Neural progenitor cell (in vitro differentiated cells): ENCODE measurements at regions not wholly inside any gene's neighbourhood (a gene's known extent, or its start where the extent isn't known, plus 50 kb on each side); places are given as distances from the start of the nearest gene placed in this dataset.

Source experiments
- DNase-seq: peaks from one replicate; pipeline ENCODE4 v3.0.0-alpha.2; 2016; ENCODE audit warnings: low spot score
- H2AFZ ChIP-seq: fragments of 200-600 bp; sonication (generic); replicated peaks from 2 replicates; pipeline ENCODE4 v1.6.1; 2016; ENCODE audit warnings: antibody characterized with exemption
- H3F3A ChIP-seq: fragments of 200-600 bp; sonication (generic); 2 replicates; pipeline ENCODE4 v1.6.1; 2016; ENCODE audit warnings: antibody characterized with exemption, low read depth
- H3K27ac ChIP-seq: fragments of 200-600 bp; sonication (generic); 2 replicates; pipeline ENCODE4 v1.5.1; 2016; ENCODE audit warnings: mild to moderate bottlenecking
- H3K27me3 ChIP-seq: fragments of 200-600 bp; sonication (generic); 2 replicates; pipeline ENCODE4 v1.6.1; 2016; ENCODE audit warnings: mild to moderate bottlenecking, moderate library complexity
- H3K36me3 ChIP-seq: fragments of 200-600 bp; sonication (generic); 2 replicates; pipeline ENCODE4 v1.5.1; 2016
- H3K4me1 ChIP-seq: fragments of 200-600 bp; sonication (generic); 2 replicates; pipeline ENCODE4 v1.6.1; 2016; ENCODE audit warnings: mixed run types
- H3K4me2 ChIP-seq: fragments of 200-600 bp; sonication (generic); 2 replicates; pipeline ENCODE4 v1.6.1; 2016
- H3K4me3 ChIP-seq: fragments of 200-600 bp; sonication (generic); 2 replicates; pipeline ENCODE4 v1.5.1; 2016
- H3K79me2 ChIP-seq: fragments of 200-600 bp; sonication (generic); 2 replicates; pipeline ENCODE4 v1.6.1; 2016; ENCODE audit warnings: low read depth
- H3K9ac ChIP-seq: fragments of 200-600 bp; sonication (generic); 2 replicates; pipeline ENCODE4 v1.6.1; 2016
- H3K9me3 ChIP-seq: fragments of 200-600 bp; sonication (generic); 2 replicates; pipeline ENCODE4 v1.5.1; 2016; ENCODE audit warnings: low read depth
- H4K20me1 ChIP-seq: fragments of 200-600 bp; sonication (generic); 2 replicates; pipeline ENCODE4 v1.6.1; 2016; ENCODE audit warnings: low read depth
- H3K27ac Mint-ChIP-seq: 3 replicates; pipeline ENCODE4 v1.8.0; 2021; ENCODE audit warnings: mixed read lengths
- H3K27me3 Mint-ChIP-seq: 2 replicates; pipeline ENCODE4 v1.8.0; 2022; ENCODE audit warnings: low read depth, mild to moderate bottlenecking, inconsistent platforms, moderate library complexity, mixed read lengths; ENCODE audit not compliant: insufficient read depth
- H3K36me3 Mint-ChIP-seq: 3 replicates; pipeline ENCODE4 v1.8.0; 2021; ENCODE audit warnings: mixed read lengths
- H3K4me1 Mint-ChIP-seq: 3 replicates; pipeline ENCODE4 v1.8.0; 2021; ENCODE audit warnings: mixed read lengths
- H3K4me3 Mint-ChIP-seq: 3 replicates; pipeline ENCODE4 v1.8.0; 2021; ENCODE audit warnings: mild to moderate bottlenecking, moderate library complexity, mixed read lengths
- H3K9me3 Mint-ChIP-seq: 3 replicates; pipeline ENCODE4 v1.8.0; 2020; ENCODE audit warnings: mixed read lengths
- CTCF ChIP-seq: fragments of 200-600 bp; sonication (generic); IDR thresholded peaks from 2 replicates; pipeline ENCODE4 v1.5.1; 2017; ENCODE audit warnings: antibody characterized with exemption, mild to moderate bottlenecking
- EZH2 ChIP-seq: fragments of 200-600 bp; sonication (generic); IDR thresholded peaks from 2 replicates; pipeline ENCODE4 v1.6.1; 2017; ENCODE audit warnings: antibody characterized with exemption, mild to moderate bottlenecking, moderate library complexity
- EZH2phosphoT487 ChIP-seq: fragments of 200-600 bp; sonication (generic); IDR thresholded peaks from 2 replicates; pipeline ENCODE4 v1.6.1; 2017; ENCODE audit warnings: antibody characterized with exemption

DNA sequence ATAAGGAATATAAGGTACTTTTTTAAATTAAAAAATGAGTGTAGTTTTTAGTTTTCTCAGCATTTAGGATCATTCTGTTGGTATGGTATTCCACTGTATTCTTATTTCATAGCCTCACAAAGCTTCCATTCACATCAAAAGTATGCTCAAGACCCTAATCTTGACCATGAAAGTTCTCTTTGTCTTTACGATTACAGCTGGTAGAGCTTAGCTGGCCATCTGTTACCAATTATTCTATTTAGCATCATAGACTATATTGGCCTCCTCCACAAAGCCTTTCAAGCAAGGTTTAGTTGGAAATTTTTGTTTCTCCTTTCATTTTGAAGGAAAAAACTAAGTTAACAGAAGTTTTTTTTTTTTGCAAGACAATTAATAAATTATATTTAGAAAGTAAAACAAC lies 245.1 kb downstream of the KCTD12 start:
- H3K36me3 ChIP-seq, result no peaks in the 10 kb centered on the region
- no peaks in the 10 kb centered on the region for H3K4me1 ChIP-seq
- no peak overlapping the region for H3K27ac ChIP-seq
- no peaks in the 10 kb centered on the region for H3K9me3 ChIP-seq
- no peak for DNase-seq
- TF ChIP-seq EZH2 (no peak), CTCF (no peak), EZH2phosphoT487 (no peak)
- Mint-ChIP-seq H3K36me3 (no peaks in the 10 kb centered on the region), H3K27me3 (no peaks in the 10 kb centered on the region), H3K9me3 (no peaks in the 10 kb centered on the region), H3K4me1 (peaks cover 7% of the 10 kb centered on the region), H3K27ac (no peak overlapping the region), H3K4me3 (no peak overlapping the region)
- no peak overlapping the region for H3K4me2 ChIP-seq
- H3K9ac ChIP-seq, result no peak overlapping the region
- H4K20me1 ChIP-seq, result no peaks in the 10 kb centered on the region
- no peak overlapping the region for H2AFZ ChIP-seq
- H3K4me3 ChIP-seq, result no peak overlapping the region
- H3K27me3 ChIP-seq, result no peaks in the 10 kb centered on the region
- H3K79me2 ChIP-seq, result no peaks in the 10 kb centered on the region
- no peaks in the 10 kb centered on the region for H3F3A ChIP-seq

DNA sequence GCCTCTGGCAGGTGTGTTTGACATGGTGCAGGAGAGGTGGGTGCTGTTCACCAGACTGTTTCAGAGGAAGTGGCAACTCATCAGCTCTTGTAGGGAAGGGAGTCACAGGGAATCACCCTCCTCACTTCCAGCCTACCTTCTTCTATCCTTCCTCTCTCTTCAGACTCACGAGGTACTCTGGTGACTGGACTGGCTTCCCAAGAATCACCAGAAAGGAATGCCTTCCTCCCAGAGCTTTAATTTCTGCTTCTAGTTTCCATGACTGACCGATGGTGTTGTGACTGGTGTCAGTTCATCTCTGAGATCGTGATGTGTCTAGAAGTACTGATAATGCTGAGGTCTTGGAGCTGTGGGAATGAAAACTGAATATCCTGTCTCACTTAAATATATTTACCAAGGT lies 247.3 kb downstream of the KCTD12 start:
- Histone ChIP-seq H3F3A (no peaks in the 10 kb centered on the region), H3K79me2 (no peaks in the 10 kb centered on the region), H3K27ac (no peak overlapping the region), H4K20me1 (no peaks in the 10 kb centered on the region), H3K9me3 (no peaks in the 10 kb centered on the region), H3K4me1 (no peaks in the 10 kb centered on the region), H2AFZ (no peak overlapping the region), H3K36me3 (no peaks in the 10 kb centered on the region), H3K27me3 (no peaks in the 10 kb centered on the region), H3K9ac (no peak overlapping the region), H3K4me2 (no peak overlapping the region), H3K4me3 (no peak overlapping the region)
- Mint-ChIP-seq H3K36me3 (no peaks in the 10 kb centered on the region), H3K4me3 (no peak overlapping the region), H3K9me3 (no peaks in the 10 kb centered on the region), H3K27me3 (no peaks in the 10 kb centered on the region), H3K4me1 (peaks cover 7% of the 10 kb centered on the region), H3K27ac (no peak overlapping the region)
- no peak for TF ChIP-seq EZH2phosphoT487
- no peak for TF ChIP-seq CTCF
- TF ChIP-seq EZH2, result no peak
- no peak for DNase-seq

DNA sequence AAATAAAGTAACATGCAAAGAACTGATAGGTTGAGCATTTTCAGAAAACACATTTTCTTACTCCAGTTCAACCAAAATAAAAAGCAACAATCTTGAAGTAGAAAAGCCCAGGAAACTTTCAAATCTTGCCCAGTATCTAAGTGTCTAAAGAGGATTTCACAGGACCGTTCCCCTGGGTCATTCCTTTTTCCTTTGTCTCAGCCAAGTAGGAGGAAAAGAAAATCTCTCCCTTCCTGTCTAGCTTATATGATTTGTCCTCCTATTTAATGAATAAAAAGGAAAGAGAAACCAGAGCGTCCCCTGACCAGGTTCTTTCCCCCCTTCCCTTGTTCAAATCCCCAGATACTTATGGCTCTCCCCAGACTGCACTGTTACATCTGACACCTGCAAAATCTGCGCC lies 248.0 kb downstream of the KCTD12 start:
- Mint-ChIP-seq H3K4me3 (no peak overlapping the region), H3K36me3 (no peaks in the 10 kb centered on the region), H3K4me1 (peaks cover 7% of the 10 kb centered on the region), H3K27ac (no peak overlapping the region), H3K9me3 (no peaks in the 10 kb centered on the region), H3K27me3 (no peaks in the 10 kb centered on the region)
- no peaks in the 10 kb centered on the region for H4K20me1 ChIP-seq
- no peak overlapping the region for H2AFZ ChIP-seq
- no peak overlapping the region for H3K9ac ChIP-seq
- H3K27ac ChIP-seq, result no peak overlapping the region
- no peaks in the 10 kb centered on the region for H3K79me2 ChIP-seq
- no peaks in the 10 kb centered on the region for H3K27me3 ChIP-seq
- H3K9me3 ChIP-seq, result no peaks in the 10 kb centered on the region
- DNase-seq, result no peak
- H3K4me2 ChIP-seq, result no peak overlapping the region
- no peak overlapping the region for H3K4me3 ChIP-seq
- H3K4me1 ChIP-seq, result no peaks in the 10 kb centered on the region
- no peaks in the 10 kb centered on the region for H3F3A ChIP-seq
- no peak for TF ChIP-seq EZH2phosphoT487
- no peak for TF ChIP-seq EZH2
- no peak for TF ChIP-seq CTCF
- H3K36me3 ChIP-seq, result no peaks in the 10 kb centered on the region
